B cell (primary cell): ENCODE measurements at regions not wholly inside any gene's neighbourhood (a gene's known extent, or its start where the extent isn't known, plus 50 kb on each side); places are given as distances from the start of the nearest gene placed in this dataset.
"Not testable (repeated sequence)": the region's sequence is repeated elsewhere in the genome, so short reads cannot be mapped to it uniquely, and the experiment has no call there.

ENCODE experiments used
- ATAC-seq: fragments of 200-7000 bp; cut with Tn5 transposase; one replicate; pipeline ENCODE4 v1.10.0; 2021; ENCODE audit warnings: low read depth, mild to moderate bottlenecking, moderate number of reproducible peaks, moderate library complexity
- CTCF ChIA-PET: fragments of 350-600 bp; sonication (Branson Sonifier 250); formaldehyde crosslinking; loops from one replicate; lab custom pipeline; 2021; ENCODE audit warnings: antibody characterized with exemption, inconsistent platforms; lab: Charles Lee
- POLR2A ChIA-PET: fragments of 350-600 bp; sonication (Branson Sonifier 250); formaldehyde crosslinking; loops from one replicate; lab custom pipeline; 2021; ENCODE audit warnings: antibody characterized with exemption; lab: Charles Lee
- DNase-seq: peaks from one replicate; pipeline ENCODE4 v3.0.0; 2013
- H2AFZ ChIP-seq: 2 replicates; pipeline ENCODE4 v1.6.1; 2012; ENCODE audit warnings: mild to moderate bottlenecking, low read depth, low read length; ENCODE audit not compliant: insufficient read depth, poor library complexity, severe bottlenecking
- H3K27ac ChIP-seq, 2 donors: 1 replicate in 1 of 2; 2 replicates in 1 of 2; pipeline ENCODE4 v1.5.1; 2012 to 2013; ENCODE audit warnings: low read length in 2 of 2, mild to moderate bottlenecking in 2 of 2, moderate library complexity in 1 of 2
- H3K27me3 ChIP-seq, 4 experiments: fragments of 200-600 bp in 1 of 4; sonication (generic) in 1 of 4; replicated peaks in 1 of 4; 1 replicate in 2 of 4; 2 replicates in 2 of 4; pipeline versions ENCODE4 v1.6.1 to v1.7.0; 2013 to 2016; ENCODE audit warnings: low read length in 3 of 4, mild to moderate bottlenecking in 2 of 4, mixed read lengths in 1 of 4, moderate library complexity in 1 of 4; ENCODE audit not compliant: insufficient read depth in 4 of 4, control insufficient read depth in 3 of 4; ENCODE audit errors: control extremely low read depth in 1 of 4
- H3K36me3 ChIP-seq, 2 experiments: replicated peaks in 1 of 2; 1 replicate in 1 of 2; 2 replicates in 1 of 2; pipeline versions ENCODE4 v1.6.1 to v1.7.1; 2013; ENCODE audit warnings: low read length in 1 of 2; ENCODE audit not compliant: insufficient read depth in 2 of 2, control insufficient read depth in 1 of 2; ENCODE audit errors: control extremely low read depth in 1 of 2, extremely low read depth in 1 of 2
- H3K4me1 ChIP-seq, 2 donors: fragments of 200-600 bp in 1 of 2; sonication (generic) in 1 of 2; 1 replicate in 1 of 2; 2 replicates in 1 of 2; pipeline versions ENCODE4 v1.5.1 to v1.6.1; 2013 to 2017; ENCODE audit warnings: low read length in 2 of 2; ENCODE audit not compliant: control insufficient read depth in 2 of 2, insufficient read depth in 2 of 2
- H3K4me2 ChIP-seq: replicated peaks from 2 replicates; pipeline ENCODE3; 2012; ENCODE audit warnings: mild to moderate bottlenecking, low read depth, low read length; ENCODE audit not compliant: poor library complexity, severe bottlenecking
- H3K4me3 ChIP-seq, 5 experiments: fragments of 200-600 bp in 1 of 5; sonication (generic) in 1 of 5; 1 replicate in 3 of 5; 2 replicates in 2 of 5; pipeline versions ENCODE4 v1.5.1 to v1.7.0; 2011 to 2016; ENCODE audit warnings: low read length in 4 of 5, mild to moderate bottlenecking in 4 of 5, low read depth in 2 of 5, control low read depth in 1 of 5, moderate library complexity in 1 of 5; ENCODE audit not compliant: insufficient read depth in 1 of 5; ENCODE audit errors: control extremely low read depth in 1 of 5, extremely low read depth in 1 of 5
- H3K79me2 ChIP-seq: fragments of 200-600 bp; sonication (generic); one replicate; pipeline ENCODE4 v1.6.0; 2016; ENCODE audit warnings: low read length; ENCODE audit not compliant: control insufficient read depth, insufficient read depth
- H3K9ac ChIP-seq: fragments of 200-600 bp; sonication (generic); 2 replicates; pipeline ENCODE4 v1.6.1; 2017; ENCODE audit warnings: mild to moderate bottlenecking, low read length, moderate library complexity
- H3K9me3 ChIP-seq, 3 donors: one replicate each; pipeline versions ENCODE4 v1.6.1 to v1.7.1; 2013; ENCODE audit warnings: low read length in 2 of 3; ENCODE audit not compliant: control insufficient read depth in 2 of 3, insufficient read depth in 1 of 3; ENCODE audit errors: control extremely low read depth in 1 of 3
- H4K20me1 ChIP-seq: 2 replicates; pipeline ENCODE4 v1.6.0; 2012; ENCODE audit warnings: mild to moderate bottlenecking, low read length; ENCODE audit not compliant: insufficient read depth, control insufficient read depth, poor library complexity, severe bottlenecking
- H3K27ac Mint-ChIP-seq: one replicate; pipeline ENCODE4 v1.8.0; 2021; ENCODE audit warnings: mixed read lengths
- H3K27me3 Mint-ChIP-seq: one replicate; pipeline ENCODE4 v1.8.0; 2021; ENCODE audit warnings: mixed read lengths
- H3K4me1 Mint-ChIP-seq: one replicate; pipeline ENCODE4 v1.8.0; 2021; ENCODE audit warnings: mixed read lengths
- H3K4me3 Mint-ChIP-seq: one replicate; pipeline ENCODE4 v1.8.0; 2021; ENCODE audit warnings: mixed read lengths
- H3K9me3 Mint-ChIP-seq: one replicate; pipeline ENCODE4 v1.8.0; 2022; ENCODE audit warnings: mixed read lengths; ENCODE audit not compliant: insufficient read depth
- EZH2 ChIP-seq: IDR thresholded peaks from 2 replicates; pipeline ENCODE4 v1.6.1; 2012; ENCODE audit warnings: borderline replicate concordance, low read depth, mild to moderate bottlenecking, moderate library complexity, low read length; ENCODE audit not compliant: insufficient read depth, poor library complexity, severe bottlenecking
- WGBS: methylation state at CpG from one replicate; pipeline ENCODE4 v1.1.5; 2013; ENCODE audit warnings: missing lambda C conversion rate; ENCODE audit not compliant: insufficient coverage; 5-methylcytosine and 5-hydroxymethylcytosine counted together
- intact Hi-C: fragments of 100-400 bp; cut with micrococcal nuclease; formaldehyde crosslinking; loops from one replicate; pipeline ENCODE4 v1.10.0; 2022
- TF ChIP-seq, protein P1 (sequence below): fragments of 200-600 bp; IDR thresholded peaks from one replicate; pipeline ENCODE4 v1.8.0; 2022; ENCODE audit warnings: antibody characterized with exemption, mild to moderate bottlenecking

DNA sequence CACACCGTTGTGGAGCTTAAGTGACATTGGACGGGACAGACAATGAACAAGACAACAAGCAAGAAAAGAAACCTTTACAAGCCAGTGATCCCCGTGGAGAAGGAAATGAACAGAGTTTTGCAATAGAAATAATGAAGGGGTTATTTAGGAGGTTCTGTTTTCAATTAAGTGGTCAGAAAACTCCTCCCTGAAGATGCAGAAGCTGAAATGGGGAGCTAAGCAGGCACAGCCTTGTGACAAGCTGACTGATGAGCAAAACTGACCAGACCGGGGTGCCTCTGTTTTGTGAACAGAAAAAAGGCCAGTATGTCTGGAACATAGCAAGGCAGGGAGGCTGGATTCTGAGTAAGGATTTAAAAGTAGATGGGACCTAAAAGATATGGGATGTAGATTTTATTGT lies 299.8 kb upstream of the POM121L12 start:
- POLR2A ChIA-PET, result no interaction called here

DNA sequence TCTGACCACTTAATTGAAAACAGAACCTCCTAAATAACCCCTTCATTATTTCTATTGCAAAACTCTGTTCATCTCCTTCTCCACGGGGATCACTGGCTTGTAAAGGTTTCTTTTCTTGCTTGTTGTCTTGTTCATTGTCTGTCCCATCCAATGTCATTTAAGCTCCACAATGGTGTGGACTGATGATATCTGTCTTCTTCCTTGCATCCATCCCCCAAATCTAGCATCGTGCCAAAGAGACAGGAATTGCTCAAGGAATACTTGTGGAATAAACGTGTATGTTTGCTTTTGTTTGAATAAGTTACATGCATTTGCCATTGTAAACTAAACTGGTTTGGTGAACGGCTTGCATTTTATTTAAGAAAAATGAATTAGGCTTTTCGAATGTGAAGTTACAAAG lies 306.8 kb upstream of the POM121L12 start:
- H4K20me1 ChIP-seq, H3K4me1 ChIP-seq, intact Hi-C loops, DNase-seq, H3K79me2 ChIP-seq, H3K27me3 Mint-ChIP-seq, H3K36me3 ChIP-seq, H3K4me3 ChIP-seq, H2AFZ ChIP-seq, H3K4me1 Mint-ChIP-seq, H3K4me2 ChIP-seq, H3K27ac Mint-ChIP-seq, H3K9me3 Mint-ChIP-seq, H3K4me3 Mint-ChIP-seq, H3K9ac ChIP-seq, POLR2A ChIA-PET, ATAC-seq, H3K27me3 ChIP-seq, H3K9me3 ChIP-seq, CTCF ChIA-PET, H3K27ac ChIP-seq: not testable (repeated sequence)
- WGBS, result no CpG with 5 or more reads among the region's 5 CpGs

More for the DNA sequence above, 299.8 kb upstream of the POM121L12 start:
- CTCF ChIA-PET, result no interaction called here
- Histone ChIP-seq H3K27ac (no peak overlapping the region), H3K79me2 (no peaks in the 10 kb centered on the region), H3K9me3 (peaks cover 0 to 5% (median 3%) of the 10 kb centered on the region in 3 donors), H3K36me3 (no peaks in the 10 kb centered on the region), H3K27me3 (no peaks in the 10 kb centered on the region), H3K9ac (no peak overlapping the region), H4K20me1 (no peaks in the 10 kb centered on the region), H3K4me3 (no peak overlapping the region), H3K4me2 (no peak overlapping the region), H2AFZ (no peak overlapping the region), H3K4me1 (no peaks in the 10 kb centered on the region)
- no peak for TF ChIP-seq EZH2
- TF ChIP-seq, protein P1, sequence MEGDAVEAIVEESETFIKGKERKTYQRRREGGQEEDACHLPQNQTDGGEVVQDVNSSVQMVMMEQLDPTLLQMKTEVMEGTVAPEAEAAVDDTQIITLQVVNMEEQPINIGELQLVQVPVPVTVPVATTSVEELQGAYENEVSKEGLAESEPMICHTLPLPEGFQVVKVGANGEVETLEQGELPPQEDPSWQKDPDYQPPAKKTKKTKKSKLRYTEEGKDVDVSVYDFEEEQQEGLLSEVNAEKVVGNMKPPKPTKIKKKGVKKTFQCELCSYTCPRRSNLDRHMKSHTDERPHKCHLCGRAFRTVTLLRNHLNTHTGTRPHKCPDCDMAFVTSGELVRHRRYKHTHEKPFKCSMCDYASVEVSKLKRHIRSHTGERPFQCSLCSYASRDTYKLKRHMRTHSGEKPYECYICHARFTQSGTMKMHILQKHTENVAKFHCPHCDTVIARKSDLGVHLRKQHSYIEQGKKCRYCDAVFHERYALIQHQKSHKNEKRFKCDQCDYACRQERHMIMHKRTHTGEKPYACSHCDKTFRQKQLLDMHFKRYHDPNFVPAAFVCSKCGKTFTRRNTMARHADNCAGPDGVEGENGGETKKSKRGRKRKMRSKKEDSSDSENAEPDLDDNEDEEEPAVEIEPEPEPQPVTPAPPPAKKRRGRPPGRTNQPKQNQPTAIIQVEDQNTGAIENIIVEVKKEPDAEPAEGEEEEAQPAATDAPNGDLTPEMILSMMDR, result no peak
- H3K4me1 Mint-ChIP-seq, result no peaks in the 10 kb centered on the region
- intact Hi-C loops, result no loop called here
- WGBS, result 87% methylated on average over 4 of the region's 4 CpGs
- ATAC-seq (no peak), DNase-seq (no peak)
- H3K27me3 Mint-ChIP-seq, result no peaks in the 10 kb centered on the region
- H3K27ac Mint-ChIP-seq, result no peak overlapping the region
- H3K9me3 Mint-ChIP-seq, result peaks cover 6% of the 10 kb centered on the region
- H3K4me3 Mint-ChIP-seq, result no peak overlapping the region
